Cerebellar cortex (tissue), 1 donor: ENCODE measurements at regions not wholly inside any gene's neighbourhood (a gene's known extent, or its start where the extent isn't known, plus 50 kb on each side); places are given as distances from the start of the nearest gene placed in this dataset.
"Not testable (repeated sequence)": the region's sequence is repeated elsewhere in the genome, so short reads cannot be mapped to it uniquely, and the experiment has no call there.

Experiments used
- DNase-seq: peaks from one replicate; pipeline ENCODE4 v3.0.0-alpha.2; 2015; ENCODE audit warnings: low spot score

DNA sequence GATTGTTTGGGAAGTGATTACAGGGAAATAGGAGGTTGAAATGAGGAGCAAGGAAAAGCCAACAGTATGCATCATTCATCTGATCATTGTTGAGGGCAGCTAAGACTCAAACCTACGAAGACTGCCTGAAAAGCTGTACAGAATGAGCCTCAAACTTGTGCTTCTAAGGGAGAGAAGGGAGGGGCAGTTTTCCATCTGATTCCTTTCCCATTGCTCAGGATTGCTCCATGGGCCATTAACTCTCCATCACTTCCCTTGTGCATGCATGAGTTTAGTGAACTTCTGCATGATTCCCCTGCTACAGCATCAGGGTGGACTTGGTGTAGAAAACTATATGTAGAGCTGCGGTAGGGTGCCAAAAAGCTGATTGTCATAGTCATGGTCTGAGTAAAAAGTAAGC lies 742.7 kb upstream of the SLC35B3 start:
- DNase-seq: no peak

DNA sequence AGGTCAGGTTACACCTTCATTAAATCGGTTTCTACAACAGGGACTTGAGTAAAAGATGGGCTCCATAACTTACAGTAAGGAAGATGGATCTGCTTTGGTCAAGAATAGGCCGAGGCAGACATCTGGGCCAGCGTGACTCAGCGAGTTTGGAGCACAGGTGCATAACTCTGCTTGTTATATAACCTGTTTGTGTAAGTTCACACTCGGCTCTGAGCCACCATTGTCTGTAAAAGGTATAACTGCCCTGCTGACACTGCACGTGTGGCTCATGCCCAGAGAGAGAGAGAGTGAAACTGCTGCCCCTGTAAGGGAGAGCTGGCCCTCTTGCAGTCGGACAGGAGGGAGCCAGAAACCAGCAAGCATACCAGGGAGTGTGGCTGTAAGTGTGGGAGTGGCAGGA lies 737.9 kb upstream of the SLC35B3 start:
- DNase-seq: no peak

DNA sequence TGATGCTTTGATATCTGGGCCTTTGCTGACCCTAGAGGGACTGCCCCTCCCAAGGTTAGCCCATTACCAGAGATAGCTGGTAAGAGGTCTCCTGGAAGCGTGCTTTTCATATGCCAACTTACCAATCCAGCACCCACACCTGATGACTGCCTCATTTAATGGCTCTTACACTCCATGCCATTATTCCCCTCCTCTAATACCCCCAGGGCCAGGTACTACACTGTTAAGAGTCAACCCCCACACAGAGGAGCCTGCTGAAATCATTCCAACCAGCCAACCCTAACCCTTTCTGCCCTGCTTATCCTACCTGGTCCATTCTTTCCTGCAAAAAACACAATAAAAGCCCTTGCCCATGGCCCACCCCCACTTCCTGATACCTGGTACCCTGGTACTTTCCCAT lies 736.8 kb upstream of the SLC35B3 start:
- DNase-seq: no peak

DNA sequence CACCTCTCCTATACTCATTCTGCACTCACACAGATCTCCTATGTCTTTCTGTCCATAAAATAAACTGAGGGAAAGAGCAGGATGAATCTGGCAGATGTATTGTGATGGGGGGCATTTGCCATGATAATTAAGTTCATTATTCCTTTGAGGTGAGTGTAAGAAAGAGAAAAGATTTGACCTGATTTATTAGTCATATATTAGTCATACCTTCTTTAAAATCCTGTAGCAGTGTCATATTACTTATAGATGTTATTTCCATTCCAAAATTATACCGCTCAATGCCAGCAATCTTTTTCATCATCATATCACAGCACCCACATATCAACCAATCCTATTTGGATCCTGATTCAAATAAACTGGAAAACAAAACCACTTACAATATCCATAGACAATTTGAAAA lies 733.3 kb upstream of the SLC35B3 start:
- DNase-seq: no peak

DNA sequence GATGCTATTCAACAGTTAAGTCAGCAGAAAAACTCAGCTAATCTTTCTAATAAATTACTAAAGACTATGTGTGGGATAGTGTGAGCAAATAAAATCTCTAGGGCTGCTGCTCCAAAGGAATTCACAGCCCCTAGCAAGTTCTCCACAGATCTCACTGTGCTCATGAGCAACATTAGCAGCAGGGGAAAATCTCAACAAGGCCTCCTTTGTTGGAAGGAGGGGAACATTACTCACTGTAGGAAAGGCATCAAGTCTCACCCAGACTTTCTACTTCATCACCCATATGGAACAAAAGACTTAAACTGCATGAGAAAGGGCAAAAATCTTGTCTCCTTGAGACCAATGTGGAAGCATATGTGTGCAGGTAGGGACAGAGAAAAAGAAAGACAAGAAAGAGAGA lies 726.4 kb upstream of the SLC35B3 start:
- no peak for DNase-seq

DNA sequence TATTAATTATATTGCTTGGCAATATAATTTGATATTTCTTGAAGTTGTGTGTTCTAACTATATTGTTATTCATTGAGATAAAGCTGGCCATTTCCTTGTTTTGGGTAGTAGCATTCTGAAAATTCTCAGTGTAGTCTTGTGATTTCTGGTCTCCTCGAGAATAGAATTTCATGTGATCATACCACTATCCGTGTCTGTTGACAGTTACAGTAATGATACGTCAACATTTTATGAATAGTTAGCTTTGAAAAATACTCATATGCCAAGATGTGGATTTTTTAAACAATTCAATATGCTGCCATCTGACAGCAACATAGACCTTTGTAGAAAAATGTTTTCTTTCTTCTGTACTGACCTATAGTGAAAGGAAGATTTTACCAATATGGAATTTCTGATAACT lies 723.7 kb upstream of the SLC35B3 start:
- no peak for DNase-seq

DNA sequence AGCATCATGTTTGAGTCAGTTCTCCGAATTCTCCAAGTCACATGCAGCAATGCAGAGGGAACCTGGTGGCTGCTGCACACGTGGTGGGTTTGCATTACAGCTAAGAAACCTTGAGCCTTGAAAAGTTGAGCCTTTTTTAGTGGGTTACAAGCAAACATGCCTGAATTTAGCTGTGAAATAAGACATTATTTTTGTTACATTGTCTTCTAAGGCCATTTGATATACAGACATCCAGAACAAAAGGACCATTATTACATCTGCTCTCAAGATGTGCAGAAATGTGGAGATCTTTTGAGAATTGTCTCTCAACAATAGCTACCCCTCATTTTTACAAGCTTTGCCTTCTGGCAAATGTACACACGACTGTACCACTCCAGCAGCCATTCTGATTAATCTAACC lies 720.5 kb upstream of the SLC35B3 start:
- no peak for DNase-seq

DNA sequence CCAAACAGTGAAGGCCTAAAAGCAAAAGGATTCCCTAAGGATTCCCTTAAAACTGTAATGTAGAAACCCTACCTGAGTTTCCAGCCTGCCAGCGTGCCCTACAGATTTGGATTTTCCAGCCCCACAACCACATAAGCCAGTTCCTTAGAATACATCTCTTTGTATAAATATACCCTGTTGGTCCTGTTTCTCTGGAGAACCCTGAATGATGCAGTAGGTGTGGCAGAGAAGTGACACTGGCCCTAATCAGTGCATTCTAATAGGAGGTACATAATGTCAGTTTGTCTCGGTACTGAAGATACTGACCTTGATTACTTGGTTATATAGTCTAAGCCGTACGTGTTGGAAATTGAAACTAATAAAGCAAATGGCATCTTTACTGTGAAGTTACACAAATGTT lies 707.8 kb upstream of the SLC35B3 start:
- DNase-seq: no peak

DNA sequence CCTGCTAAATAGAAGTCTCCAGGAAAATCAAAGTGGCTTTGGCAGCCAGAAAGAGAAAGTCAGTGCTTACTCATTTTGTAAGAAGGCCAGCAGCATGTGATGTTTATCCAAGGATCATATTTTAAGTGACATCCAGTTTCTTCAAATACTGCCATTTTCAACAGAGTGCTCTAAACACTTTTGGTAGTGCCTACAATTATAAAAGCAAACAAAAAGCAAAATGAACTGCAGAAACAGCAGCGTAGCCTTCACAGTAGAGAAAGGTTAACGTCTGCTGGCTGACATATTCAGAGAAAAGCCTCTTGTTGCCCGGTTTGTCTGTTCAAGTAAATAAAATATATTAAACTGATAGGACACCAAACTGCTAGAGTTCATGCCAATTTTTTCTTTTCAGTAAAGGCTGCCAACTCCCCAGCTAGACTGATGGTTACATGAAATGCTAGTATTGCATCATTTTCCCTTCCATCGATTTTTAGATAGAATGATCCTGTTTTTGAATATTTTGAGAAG lies 705.7 kb upstream of the SLC35B3 start:
- DNase-seq: peak; percentile 26

DNA sequence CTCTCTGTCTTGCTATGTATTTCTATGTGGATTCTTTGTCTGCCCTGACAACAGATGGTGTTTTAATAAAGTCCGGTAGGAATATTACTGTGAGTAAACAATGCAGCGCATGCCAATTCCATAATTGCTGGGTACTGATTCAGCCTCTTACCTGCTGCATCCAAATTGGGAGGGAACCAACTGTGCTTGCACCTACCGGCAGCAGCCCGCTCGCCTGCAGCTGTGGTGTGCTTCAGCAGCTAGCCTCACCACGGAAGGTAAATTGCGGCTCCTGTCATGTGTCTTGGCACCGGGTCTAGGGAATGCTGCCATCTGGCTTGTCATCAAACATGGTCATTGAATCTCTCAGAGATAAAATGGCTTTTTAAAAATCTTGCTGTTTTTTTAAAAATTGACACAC lies 704.8 kb upstream of the SLC35B3 start:
- DNase-seq: peak; percentile 75

DNA sequence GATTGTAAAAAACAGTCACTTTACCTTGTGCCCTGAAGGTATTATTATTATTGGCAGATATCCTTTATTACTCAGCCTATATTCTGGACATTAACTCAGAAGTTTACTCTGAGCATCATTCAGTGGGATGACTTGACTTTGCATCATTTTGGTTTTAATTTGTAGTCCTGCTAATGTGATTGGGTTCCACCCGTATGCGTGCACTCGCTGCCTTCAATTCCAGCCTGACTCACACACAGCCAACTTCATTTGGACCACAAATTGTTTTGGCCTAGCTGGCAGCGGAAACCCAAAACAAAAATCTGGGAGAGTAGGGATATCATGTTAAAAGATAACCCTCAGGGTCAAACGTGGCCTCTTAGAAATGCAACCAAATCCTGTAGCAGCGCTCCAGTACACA lies 704.4 kb upstream of the SLC35B3 start:
- DNase-seq: no peak

DNA sequence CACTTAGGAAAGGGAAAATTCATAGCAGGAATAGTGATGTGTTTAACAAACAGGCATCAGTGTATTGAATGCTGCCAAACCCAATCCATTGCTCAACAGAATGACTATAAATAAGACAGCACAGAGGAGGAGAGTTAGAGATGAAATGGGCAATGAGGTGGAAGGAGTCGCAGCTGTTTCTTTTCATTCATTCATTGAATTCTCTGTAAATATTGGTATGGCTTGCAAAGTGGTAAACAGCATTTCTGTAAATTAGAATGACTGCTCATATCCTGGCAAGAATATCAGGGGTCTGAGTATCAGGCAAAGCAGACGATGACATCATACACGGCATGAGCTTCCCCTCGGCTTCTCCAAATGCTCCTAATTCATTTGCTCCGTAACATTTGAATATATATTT lies 703.6 kb upstream of the SLC35B3 start:
- DNase-seq: peak; percentile 26

DNA sequence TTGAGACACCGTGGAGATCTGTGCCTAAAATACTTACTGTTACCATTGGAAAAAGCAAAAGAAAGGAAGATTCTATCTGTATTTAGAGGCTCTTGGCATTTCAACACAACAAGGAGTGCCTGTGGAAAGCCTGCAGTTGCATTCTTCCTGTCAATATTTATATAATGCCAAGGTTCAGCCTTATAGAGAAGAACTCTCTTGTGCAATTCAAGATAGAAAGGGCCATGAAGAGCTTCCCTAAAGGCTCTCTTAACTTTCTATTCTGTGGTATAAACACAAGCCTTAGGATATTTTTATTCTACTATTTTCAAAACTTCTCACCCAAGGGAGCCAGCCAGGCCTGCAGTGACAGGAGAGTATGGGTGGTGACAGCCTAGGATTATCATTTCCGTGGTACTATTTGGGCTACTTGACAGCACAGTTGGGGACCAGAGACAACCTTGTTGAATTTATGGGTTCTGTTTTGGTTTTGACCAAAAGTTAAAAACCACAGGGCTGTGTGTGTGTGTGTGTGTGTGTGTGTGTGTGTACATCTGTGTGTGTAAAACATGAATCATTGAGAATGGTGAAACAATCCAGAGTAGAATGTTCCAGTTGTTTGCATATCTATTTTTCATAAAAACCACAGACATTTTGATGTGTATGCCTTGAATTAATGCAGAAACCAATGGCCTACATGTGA lies 700.9 kb upstream of the SLC35B3 start:
- no peak for DNase-seq

DNA sequence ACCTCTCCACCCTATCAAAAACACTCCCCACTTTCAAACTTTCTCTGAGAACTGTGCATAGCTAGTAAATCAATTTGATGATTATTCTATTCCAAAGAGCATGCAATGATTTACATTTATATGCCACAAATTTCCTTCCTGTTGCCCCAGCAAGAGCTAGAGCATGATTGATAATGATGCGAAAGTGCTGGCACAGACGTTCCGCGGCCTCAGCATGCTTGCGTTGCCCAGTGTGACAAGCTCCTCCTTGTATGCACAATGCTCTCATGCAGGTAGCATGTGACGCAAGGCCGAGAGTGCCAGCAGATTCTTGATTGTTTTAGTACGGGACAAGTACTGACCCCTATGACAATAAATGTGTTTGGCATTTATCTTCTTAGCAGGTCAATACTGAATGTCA lies 696.3 kb upstream of the SLC35B3 start:
- no peak for DNase-seq

DNA sequence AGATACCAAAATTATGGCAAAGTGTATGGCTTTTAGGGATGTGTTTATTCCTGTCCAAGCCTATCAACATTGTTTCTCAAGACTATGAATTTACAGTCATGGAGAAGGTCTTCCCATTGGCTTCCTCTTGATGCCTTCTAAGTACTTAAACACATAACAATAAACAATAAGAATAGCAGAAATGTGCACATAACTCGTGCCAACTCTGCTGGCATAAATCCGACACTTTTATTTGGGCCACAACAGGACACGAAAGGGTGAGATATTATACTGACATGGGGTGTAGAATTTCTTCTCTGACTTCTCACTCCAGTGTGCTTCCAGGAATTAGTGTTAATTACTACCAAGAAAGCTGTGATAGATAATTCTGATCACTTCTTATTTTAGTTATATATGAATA lies 695.9 kb upstream of the SLC35B3 start:
- no peak for DNase-seq

DNA sequence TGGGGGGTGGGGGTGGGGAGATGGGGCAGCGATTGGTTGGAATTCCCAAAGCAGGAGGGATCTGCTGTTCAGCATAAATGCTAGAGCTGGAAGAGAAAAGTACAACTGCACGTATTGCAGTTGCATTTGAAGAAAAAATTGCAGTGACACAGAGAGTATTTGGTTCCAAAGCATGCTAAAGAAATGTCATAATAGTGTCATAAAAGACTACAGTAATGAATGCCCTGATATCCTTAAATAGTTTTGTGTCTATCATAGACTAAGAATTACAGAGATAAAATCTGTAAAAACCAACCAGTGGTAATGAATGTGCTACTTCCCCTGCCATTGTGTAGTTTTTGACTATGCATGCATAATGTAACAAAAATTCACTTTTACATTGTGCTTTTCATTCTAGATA lies 693.6 kb upstream of the SLC35B3 start:
- DNase-seq: no peak

DNA sequence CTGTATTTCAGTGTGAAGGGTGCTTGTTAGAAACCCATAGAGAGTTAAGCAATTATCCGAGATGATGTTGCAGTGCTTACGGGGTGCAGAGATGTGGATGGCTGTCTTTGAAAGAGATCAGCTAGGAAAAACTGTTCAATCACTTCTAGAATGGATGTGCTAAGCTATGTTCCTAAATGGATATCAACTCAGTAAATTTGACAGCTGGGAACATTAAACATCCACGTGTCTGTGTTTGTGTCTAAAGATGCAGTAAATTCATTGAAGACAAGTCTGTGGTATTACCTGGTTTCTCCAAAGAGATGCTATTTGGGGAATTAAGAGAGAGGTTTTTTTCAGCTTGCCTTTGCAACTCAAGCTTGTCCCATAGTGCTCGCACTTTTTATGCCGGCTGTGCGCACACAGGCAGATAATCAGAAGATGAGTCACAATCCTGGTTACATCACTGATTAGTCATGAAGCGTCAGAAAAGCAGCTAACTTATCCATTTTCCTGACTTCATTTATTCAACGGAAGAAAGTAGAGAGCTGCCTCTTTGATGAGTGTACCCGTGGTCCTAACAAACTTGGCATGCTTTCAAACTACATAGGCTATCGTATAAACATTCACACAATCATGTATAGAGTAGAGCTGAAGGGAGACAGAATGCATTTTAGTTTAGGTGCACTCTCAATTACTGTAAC lies 691.7 kb upstream of the SLC35B3 start:
- DNase-seq: no peak

DNA sequence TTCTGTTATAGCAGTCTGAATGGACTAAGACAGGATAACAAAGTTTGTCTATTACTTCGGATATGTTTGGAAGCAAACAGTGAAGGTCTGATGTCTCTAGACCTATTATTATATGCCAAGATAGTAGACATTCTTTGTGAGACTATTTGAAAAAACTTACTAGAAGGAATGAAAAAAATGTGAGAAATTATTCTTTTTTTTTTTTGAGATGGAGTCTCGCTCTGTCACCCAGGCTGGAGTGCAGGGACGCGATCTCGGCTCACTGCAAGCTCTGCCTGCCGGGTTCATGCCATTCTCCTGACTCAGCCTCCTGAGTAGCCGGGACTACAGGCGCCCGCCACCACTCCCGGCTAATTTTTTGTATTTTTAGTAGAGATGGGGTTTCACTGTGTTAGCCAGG lies 690.7 kb upstream of the SLC35B3 start:
- DNase-seq: not testable (repeated sequence)

DNA sequence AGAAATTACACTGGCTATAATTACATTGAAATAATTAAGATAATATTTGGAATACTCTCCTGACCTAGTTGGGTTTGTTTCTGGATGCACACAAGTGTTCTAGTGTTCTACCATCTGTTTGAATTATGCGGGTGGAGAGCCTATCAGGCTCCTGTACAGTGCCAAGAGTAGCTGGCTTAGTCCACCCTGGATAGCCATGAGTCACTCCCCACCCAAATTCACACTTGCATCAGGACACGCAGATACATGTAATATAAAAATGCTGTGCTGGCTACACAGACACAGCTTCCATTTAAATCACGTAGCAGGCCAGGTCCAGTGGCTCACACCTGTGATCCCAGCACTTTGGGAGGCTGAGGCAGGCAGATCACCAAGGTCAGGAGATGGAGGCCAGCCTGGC lies 686.2 kb upstream of the SLC35B3 start:
- DNase-seq: no peak

DNA sequence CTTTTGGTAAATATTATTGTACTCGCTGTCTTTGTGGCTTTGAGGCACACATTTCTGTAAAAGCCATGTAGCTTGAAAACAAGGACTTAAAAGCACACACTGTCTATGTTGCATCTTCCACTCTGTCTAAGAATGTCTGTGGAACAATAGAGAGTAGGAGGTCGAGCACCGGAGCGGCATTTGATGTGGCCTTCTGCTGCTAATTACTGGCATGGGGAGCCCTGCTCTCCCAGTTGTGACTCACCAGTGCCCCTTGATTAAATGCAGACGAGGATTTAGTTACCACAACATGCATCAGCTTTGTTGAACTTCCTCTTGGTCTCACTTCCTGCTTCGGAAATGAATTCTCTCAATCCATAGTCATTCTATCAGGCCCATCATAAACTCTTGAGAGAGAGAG lies 680.7 kb upstream of the SLC35B3 start:
- DNase-seq: no peak

DNA sequence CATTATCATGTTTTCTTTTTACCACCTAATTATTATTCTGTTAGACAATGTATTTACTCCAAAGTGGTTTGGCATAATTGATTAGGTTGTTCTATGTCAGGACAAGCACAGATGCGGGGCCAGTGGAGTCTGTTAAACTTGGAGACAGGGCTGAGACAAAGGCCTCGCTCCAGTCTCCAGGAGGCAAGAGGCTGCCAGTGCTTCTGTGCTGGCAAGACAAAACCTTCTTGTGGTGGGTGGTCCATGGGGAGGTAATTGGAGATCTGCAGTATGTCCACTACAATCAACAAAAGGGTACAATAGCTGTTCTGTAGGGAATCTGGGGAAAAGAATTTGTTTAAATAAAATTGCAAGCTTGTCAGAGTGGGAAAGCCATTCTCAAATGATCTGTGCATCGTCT lies 677.2 kb upstream of the SLC35B3 start:
- DNase-seq: no peak

DNA sequence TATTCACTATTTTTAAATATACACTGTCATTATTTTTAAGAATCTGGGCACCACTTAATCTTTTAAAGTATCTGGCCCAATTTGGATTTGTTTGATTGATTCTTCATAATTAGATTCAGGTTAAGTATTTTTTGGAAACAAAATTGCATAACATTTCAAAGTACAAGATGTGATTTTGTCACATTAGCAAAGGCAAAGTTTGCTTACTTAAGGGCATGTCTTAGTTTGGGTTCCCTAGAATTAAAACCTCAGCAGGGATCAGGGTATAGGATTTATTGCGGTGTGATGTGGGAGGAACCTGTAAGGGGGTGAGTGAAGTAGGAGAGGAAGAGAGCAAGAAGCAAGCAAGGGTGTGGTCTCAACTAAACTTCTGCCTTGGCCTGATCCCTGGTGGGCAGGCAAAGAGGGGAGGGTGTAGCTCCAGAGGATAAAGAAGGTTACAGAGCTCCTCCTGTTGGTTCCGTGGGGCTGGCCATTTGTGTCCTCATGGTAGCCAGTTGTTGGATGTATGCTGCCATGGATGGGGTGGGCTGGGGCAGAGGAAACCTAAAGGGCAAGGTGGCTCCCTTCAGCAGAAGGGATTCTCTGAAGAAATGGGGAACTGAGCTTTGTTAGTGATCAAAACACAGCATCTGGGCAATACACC lies 668.7 kb upstream of the SLC35B3 start:
- no peak for DNase-seq

DNA sequence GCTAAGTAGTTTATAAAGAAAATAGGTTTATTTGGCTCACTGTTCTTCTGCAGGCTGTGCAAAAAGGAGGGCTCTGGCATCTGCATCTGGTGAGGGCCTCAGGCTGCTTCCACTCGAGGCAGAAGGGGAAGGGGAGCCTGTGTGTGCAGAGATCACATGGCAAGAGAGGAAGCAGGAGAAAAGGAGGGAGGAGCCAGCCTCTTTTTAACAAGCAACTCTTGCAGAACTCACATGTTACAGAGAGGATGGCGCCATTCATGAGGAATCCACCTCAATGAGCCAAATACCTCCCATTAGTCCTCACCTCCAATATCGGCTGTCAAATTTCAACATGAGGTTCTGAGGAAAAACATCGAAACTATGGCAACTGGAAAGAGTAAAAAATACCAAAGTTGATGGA lies 666.6 kb upstream of the SLC35B3 start:
- DNase-seq: no peak
